ENCODE measurements at regions not wholly inside any gene's neighbourhood (a gene's known extent, or its start where the extent isn't known, plus 50 kb on each side); places are given as distances from the start of the nearest gene placed in this dataset.

DNA sequence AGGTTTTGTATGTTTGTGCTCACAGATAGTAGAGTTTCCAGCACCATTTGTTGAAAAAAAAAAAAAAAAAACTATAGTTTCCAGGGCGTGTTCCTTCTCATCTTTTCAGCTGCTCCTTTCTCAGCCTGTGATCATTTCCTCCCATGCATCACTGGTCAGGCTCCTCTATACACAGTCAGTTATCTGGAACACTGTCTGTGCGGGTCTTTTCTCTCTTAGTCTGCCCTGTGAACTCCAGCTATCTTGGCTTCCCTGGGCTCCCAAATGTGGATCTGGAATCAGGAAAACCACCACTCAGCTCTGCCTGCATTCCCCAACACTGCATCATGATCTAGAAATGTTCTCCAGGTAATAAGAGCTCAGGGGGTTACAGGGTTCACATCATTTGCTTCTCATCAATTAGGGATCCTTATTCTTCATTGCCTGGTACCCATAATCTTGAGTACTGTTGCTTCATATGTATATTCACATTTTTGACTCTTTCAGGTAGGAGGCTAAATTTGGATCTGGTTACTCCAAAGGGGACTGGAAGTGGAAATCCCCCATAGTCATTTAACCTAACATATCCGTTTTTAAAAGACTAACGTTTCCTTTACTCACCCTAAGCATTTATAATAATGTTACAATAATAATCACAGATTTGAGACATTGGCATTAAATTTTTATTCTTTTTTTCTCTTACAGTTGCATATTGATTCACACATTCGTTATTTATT is 221.8 kb upstream of the KLF3 start:
- Histone ChIP-seq H3K27ac (ENCODE audit: low read depth, low read length) (no peak overlapping the region), H4K91ac (ENCODE audit: low read depth, low read length) (no peak overlapping the region), H3K79me2 (ENCODE audit: control insufficient read depth, insufficient read depth, low read length, poor library complexity) (no peaks in the 10 kb centered on the region), H3K14ac (ENCODE audit: low read length) (no peak overlapping the region), H3K4me3 (ENCODE audit: low read depth, low read length) (no peak overlapping the region), H3K4ac (ENCODE audit: low read depth, low read length) (no peak overlapping the region), H3K79me1 (ENCODE audit: low read length) (no peaks in the 10 kb centered on the region), H2BK12ac (ENCODE audit: low read length) (no peak overlapping the region), H3K9me3 (ENCODE audit: insufficient read depth, low read depth, low read length) (peaks cover 2% of the 10 kb centered on the region), H3K23ac (ENCODE audit: low read length) (no peak overlapping the region), H4K8ac (ENCODE audit: low read depth, low read length) (no peak overlapping the region), H3K4me2 (ENCODE audit: low read length) (no peak overlapping the region), H3K18ac (ENCODE audit: low read length) (no peak overlapping the region), H4K12ac (ENCODE audit: low read depth, low read length) (no peak overlapping the region), H3K27me3 (ENCODE audit: insufficient read depth, low read length) (no peaks in the 10 kb centered on the region), H3K9ac (ENCODE audit: low read length) (no peak overlapping the region), H2BK5ac (ENCODE audit: low read depth, low read length, poor library complexity) (no peak overlapping the region), H3K4me1 (ENCODE audit: control insufficient read depth in 1 of 2, insufficient read depth in 2 of 2, low read length in 2 of 2) (no peaks in the 10 kb centered on the region), H2BK120ac (ENCODE audit: insufficient read depth, low read length, poor library complexity) (no peak overlapping the region), H2AFZ (ENCODE audit: insufficient read depth, low read length, poor library complexity) (no peak overlapping the region), H3K36me3 (ENCODE audit: control insufficient read depth in 1 of 2, insufficient read depth in 2 of 2, low read length in 2 of 2) (no peaks in the 10 kb centered on the region), H2AK5ac (ENCODE audit: low read length) (no peak overlapping the region)
- WGBS (ENCODE audit: extremely low coverage, insufficient coverage, insufficient read length): no CpG with 5 or more reads among the region's 5 CpGs
- no peak for DNase-seq

DNA sequence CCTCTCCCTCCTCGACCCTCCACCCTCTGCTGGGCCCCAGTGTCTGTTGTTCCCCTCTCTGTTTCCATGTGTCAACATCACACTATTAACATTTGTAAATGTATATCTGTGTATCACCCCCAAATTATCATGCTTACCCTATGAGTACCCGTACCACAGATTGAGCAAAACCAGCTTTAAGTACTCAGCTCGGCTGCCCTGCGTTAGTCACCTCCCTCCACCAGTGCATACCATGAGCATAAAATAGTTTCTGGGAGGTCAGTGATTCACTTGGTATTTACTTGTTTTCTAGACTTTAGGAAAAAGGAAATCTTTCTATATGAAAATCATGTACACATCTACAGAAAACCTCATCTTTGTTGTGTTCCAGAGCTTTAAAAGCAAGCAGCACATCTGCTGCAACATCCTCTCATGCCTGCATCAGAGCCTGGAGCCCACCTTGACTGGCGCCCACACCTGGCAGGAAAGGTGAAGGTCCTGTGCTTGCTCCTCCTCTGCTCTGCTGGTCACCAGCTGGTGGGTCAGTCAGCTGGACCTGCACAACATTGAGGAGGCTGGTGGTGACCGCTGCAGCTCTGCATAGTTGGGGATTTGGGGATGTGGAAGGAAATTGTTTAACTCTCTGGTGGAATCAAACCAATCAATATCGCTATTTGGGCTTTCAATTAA is 214.4 kb upstream of the KLF3 start:
- H3K79me1 ChIP-seq (ENCODE audit: low read length): no peaks in the 10 kb centered on the region
- no peak overlapping the region for H4K12ac ChIP-seq (ENCODE audit: low read depth, low read length)
- no peak overlapping the region for H2AFZ ChIP-seq (ENCODE audit: insufficient read depth, low read length, poor library complexity)
- no peak overlapping the region for H2AK5ac ChIP-seq (ENCODE audit: low read length)
- H3K9ac ChIP-seq (ENCODE audit: low read length): no peak overlapping the region
- no peak overlapping the region for H2BK12ac ChIP-seq (ENCODE audit: low read length)
- H3K4ac ChIP-seq (ENCODE audit: low read depth, low read length): no peak overlapping the region
- H3K18ac ChIP-seq (ENCODE audit: low read length): no peak overlapping the region
- H3K36me3 ChIP-seq (ENCODE audit: control insufficient read depth in 1 of 2, insufficient read depth in 2 of 2, low read length in 2 of 2): no peaks in the 10 kb centered on the region
- H3K14ac ChIP-seq (ENCODE audit: low read length): no peak overlapping the region
- H3K27me3 ChIP-seq (ENCODE audit: insufficient read depth, low read length): no peaks in the 10 kb centered on the region
- H3K4me1 ChIP-seq (ENCODE audit: control insufficient read depth in 1 of 2, insufficient read depth in 2 of 2, low read length in 2 of 2): no peaks in the 10 kb centered on the region
- no peak overlapping the region for H3K23ac ChIP-seq (ENCODE audit: low read length)
- H3K4me3 ChIP-seq (ENCODE audit: low read depth, low read length): no peak overlapping the region
- H4K91ac ChIP-seq (ENCODE audit: low read depth, low read length): no peak overlapping the region
- H3K4me2 ChIP-seq (ENCODE audit: low read length): no peak overlapping the region
- no peak overlapping the region for H2BK120ac ChIP-seq (ENCODE audit: insufficient read depth, low read length, poor library complexity)
- peak; percentile 22 to 66 for DNase-seq
- WGBS (ENCODE audit: extremely low coverage, insufficient coverage, insufficient read length): no CpG with 5 or more reads among the region's 7 CpGs
- no peaks in the 10 kb centered on the region for H3K9me3 ChIP-seq (ENCODE audit: insufficient read depth, low read depth, low read length)
- H3K27ac ChIP-seq (ENCODE audit: low read depth, low read length): no peak overlapping the region
- no peaks in the 10 kb centered on the region for H3K79me2 ChIP-seq (ENCODE audit: control insufficient read depth, insufficient read depth, low read length, poor library complexity)
- no peak overlapping the region for H4K8ac ChIP-seq (ENCODE audit: low read depth, low read length)
- no peak overlapping the region for H2BK5ac ChIP-seq (ENCODE audit: low read depth, low read length, poor library complexity)

DNA sequence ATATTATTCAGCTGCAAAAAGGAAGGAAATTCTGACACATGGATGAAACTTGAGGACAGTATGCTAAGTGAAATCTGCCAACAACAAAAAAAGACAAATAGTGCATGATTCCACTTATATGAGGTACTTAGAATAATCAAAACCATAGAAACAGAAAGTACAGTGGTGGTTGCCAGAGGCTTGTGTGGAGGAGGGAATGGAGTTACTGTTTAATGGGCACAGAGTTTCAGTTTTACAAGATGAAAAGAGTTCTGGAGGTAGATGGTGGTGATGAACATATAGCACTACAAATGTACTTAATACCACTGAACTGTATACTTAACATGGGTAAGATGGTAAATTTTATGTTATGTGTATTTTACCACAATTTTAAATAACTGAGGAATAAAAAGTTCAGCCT is 212.0 kb upstream of the KLF3 start:
- Histone ChIP-seq H3K9me3 (ENCODE audit: insufficient read depth, low read depth, low read length) (peaks cover 3% of the 10 kb centered on the region), H2BK5ac (ENCODE audit: low read depth, low read length, poor library complexity) (no peak overlapping the region)

DNA sequence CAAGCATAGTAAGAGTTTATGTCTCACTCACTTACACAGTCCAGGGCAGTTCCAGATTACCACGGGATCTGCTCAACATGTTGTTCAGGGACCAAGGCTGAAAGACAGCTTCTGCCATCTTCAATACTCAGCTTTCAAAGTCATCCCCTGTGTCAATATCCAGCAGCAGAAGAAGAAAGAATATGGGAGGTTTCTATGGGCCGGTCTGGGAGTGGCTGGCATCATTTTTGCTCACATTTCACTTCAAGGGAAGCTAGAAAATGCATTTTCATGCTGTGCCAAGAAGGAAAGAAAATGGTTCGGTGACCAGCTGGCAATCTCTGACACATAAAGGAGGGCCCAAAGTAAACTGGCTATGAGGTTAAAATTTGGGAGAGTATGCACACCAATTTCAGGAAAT is 211.5 kb upstream of the KLF3 start:
- no CpG with 5 or more reads among the region's 3 CpGs for WGBS (ENCODE audit: extremely low coverage, insufficient coverage, insufficient read length)

More for the DNA sequence above, 212.0 kb upstream of the KLF3 start:
- H3K79me1 ChIP-seq (ENCODE audit: low read length): no peaks in the 10 kb centered on the region
- no peak overlapping the region for H4K12ac ChIP-seq (ENCODE audit: low read depth, low read length)
- no peaks in the 10 kb centered on the region for H3K27me3 ChIP-seq (ENCODE audit: insufficient read depth, low read length)
- H3K23ac ChIP-seq (ENCODE audit: low read length): no peak overlapping the region
- H3K4ac ChIP-seq (ENCODE audit: low read depth, low read length): no peak overlapping the region
- H3K27ac ChIP-seq (ENCODE audit: low read depth, low read length): no peak overlapping the region
- no peak overlapping the region for H3K18ac ChIP-seq (ENCODE audit: low read length)
- no peak overlapping the region for H4K8ac ChIP-seq (ENCODE audit: low read depth, low read length)
- H3K4me3 ChIP-seq (ENCODE audit: low read depth, low read length): no peak overlapping the region
- H2AFZ ChIP-seq (ENCODE audit: insufficient read depth, low read length, poor library complexity): no peak overlapping the region
- no peak for DNase-seq
- no peak overlapping the region for H2AK5ac ChIP-seq (ENCODE audit: low read length)
- no peak overlapping the region for H3K14ac ChIP-seq (ENCODE audit: low read length)
- no peak overlapping the region for H2BK12ac ChIP-seq (ENCODE audit: low read length)
- H3K9ac ChIP-seq (ENCODE audit: low read length): no peak overlapping the region
- no peaks in the 10 kb centered on the region for H3K36me3 ChIP-seq (ENCODE audit: control insufficient read depth in 1 of 2, insufficient read depth in 2 of 2, low read length in 2 of 2)
- H3K79me2 ChIP-seq (ENCODE audit: control insufficient read depth, insufficient read depth, low read length, poor library complexity): no peaks in the 10 kb centered on the region
- no peak overlapping the region for H2BK120ac ChIP-seq (ENCODE audit: insufficient read depth, low read length, poor library complexity)
- no peaks in the 10 kb centered on the region for H3K4me1 ChIP-seq (ENCODE audit: control insufficient read depth in 1 of 2, insufficient read depth in 2 of 2, low read length in 2 of 2)
- no peak overlapping the region for H4K91ac ChIP-seq (ENCODE audit: low read depth, low read length)
- no peak overlapping the region for H3K4me2 ChIP-seq (ENCODE audit: low read length)

More for the DNA sequence above, 211.5 kb upstream of the KLF3 start:
- H3K4me3 ChIP-seq (ENCODE audit: low read depth, low read length): no peak overlapping the region
- H2AK5ac ChIP-seq (ENCODE audit: low read length): no peak overlapping the region
- no peak for DNase-seq
- H3K4ac ChIP-seq (ENCODE audit: low read depth, low read length): no peak overlapping the region
- no peaks in the 10 kb centered on the region for H3K4me1 ChIP-seq (ENCODE audit: control insufficient read depth in 1 of 2, insufficient read depth in 2 of 2, low read length in 2 of 2)
- no peak overlapping the region for H3K27ac ChIP-seq (ENCODE audit: low read depth, low read length)
- peaks cover 3% of the 10 kb centered on the region for H3K9me3 ChIP-seq (ENCODE audit: insufficient read depth, low read depth, low read length)
- H2BK5ac ChIP-seq (ENCODE audit: low read depth, low read length, poor library complexity): no peak overlapping the region
- H3K36me3 ChIP-seq (ENCODE audit: control insufficient read depth in 1 of 2, insufficient read depth in 2 of 2, low read length in 2 of 2): no peaks in the 10 kb centered on the region
- no peak overlapping the region for H2AFZ ChIP-seq (ENCODE audit: insufficient read depth, low read length, poor library complexity)
- H3K23ac ChIP-seq (ENCODE audit: low read length): no peak overlapping the region
- no peak overlapping the region for H4K91ac ChIP-seq (ENCODE audit: low read depth, low read length)
- no peak overlapping the region for H3K14ac ChIP-seq (ENCODE audit: low read length)
- no peak overlapping the region for H2BK120ac ChIP-seq (ENCODE audit: insufficient read depth, low read length, poor library complexity)
- H3K18ac ChIP-seq (ENCODE audit: low read length): no peak overlapping the region
- H3K9ac ChIP-seq (ENCODE audit: low read length): no peak overlapping the region
- no peaks in the 10 kb centered on the region for H3K27me3 ChIP-seq (ENCODE audit: insufficient read depth, low read length)
- no peak overlapping the region for H2BK12ac ChIP-seq (ENCODE audit: low read length)
- no peaks in the 10 kb centered on the region for H3K79me2 ChIP-seq (ENCODE audit: control insufficient read depth, insufficient read depth, low read length, poor library complexity)
- no peak overlapping the region for H4K8ac ChIP-seq (ENCODE audit: low read depth, low read length)
- no peak overlapping the region for H4K12ac ChIP-seq (ENCODE audit: low read depth, low read length)
- no peak overlapping the region for H3K4me2 ChIP-seq (ENCODE audit: low read length)
- no peaks in the 10 kb centered on the region for H3K79me1 ChIP-seq (ENCODE audit: low read length)
